ENCODE measurements at regions not wholly inside any gene's neighbourhood (a gene's known extent, or its start where the extent isn't known, plus 50 kb on each side); places are given as distances from the start of the nearest gene placed in this dataset.

DNA sequence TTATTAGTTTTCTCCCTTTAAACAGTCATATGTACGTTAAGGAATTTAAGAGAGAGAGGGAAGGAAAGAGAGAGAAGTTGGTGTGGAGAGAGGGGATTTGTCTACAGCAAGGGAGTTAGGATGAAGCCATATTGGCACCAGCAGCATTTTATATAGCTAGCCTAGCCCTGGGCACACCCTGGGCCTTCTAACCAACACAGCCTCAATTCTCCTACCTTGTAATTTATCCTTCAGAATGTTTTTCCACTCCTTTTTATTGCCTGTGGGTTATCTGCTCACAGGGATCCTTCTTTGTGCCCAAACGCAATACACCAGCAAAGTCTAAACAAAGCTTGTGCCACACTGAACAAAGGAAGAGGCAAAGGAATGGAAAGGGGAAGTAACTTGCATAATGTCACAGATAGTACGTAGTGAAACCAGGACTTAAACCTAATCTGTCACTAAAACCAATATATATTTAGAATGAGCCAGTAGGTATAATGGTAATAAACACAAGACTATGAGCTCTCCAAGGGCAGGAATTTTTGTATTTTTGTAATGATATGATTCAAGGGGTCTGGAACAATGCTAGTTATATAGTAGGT is 613.8 kb upstream of the TENM4 start:
- no peak for TF ChIP-seq HDGF (IDR thresholded peaks at IDR 0.05; ENCODE audit: borderline replicate concordance)
- TF ChIP-seq SP1 (IDR thresholded peaks at IDR 0.05), result no peak
- no peak for TF ChIP-seq FOXA1 (IDR thresholded peaks at IDR 0.05)
- TF ChIP-seq TARDBP (IDR thresholded peaks at IDR 0.05), result no peak
- TF ChIP-seq ELF4 (IDR thresholded peaks at IDR 0.05), result no peak
- no peak for TF ChIP-seq CTBP1 (IDR thresholded peaks at IDR 0.05; ENCODE audit: borderline replicate concordance)
- no peak for TF ChIP-seq NFRKB (IDR thresholded peaks at IDR 0.05)
- TF ChIP-seq FOXM1 (IDR thresholded peaks at IDR 0.05; ENCODE audit: borderline replicate concordance), result no peak
- TF ChIP-seq, protein P1, sequence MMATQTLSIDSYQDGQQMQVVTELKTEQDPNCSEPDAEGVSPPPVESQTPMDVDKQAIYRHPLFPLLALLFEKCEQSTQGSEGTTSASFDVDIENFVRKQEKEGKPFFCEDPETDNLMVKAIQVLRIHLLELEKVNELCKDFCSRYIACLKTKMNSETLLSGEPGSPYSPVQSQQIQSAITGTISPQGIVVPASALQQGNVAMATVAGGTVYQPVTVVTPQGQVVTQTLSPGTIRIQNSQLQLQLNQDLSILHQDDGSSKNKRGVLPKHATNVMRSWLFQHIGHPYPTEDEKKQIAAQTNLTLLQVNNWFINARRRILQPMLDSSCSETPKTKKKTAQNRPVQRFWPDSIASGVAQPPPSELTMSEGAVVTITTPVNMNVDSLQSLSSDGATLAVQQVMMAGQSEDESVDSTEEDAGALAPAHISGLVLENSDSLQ (IDR thresholded peaks at IDR 0.05), result no peak
- no peak for TF ChIP-seq SUZ12 (IDR thresholded peaks at IDR 0.05)
- TF ChIP-seq BHLHE40 (IDR thresholded peaks at IDR 0.05; ENCODE audit: borderline replicate concordance), result no peak
- TF ChIP-seq ARNT (IDR thresholded peaks at IDR 0.05), result no peak
- no peak for TF ChIP-seq ZNF384 (IDR thresholded peaks at IDR 0.05)
- TF ChIP-seq L3MBTL2 (conservative IDR thresholded peaks at IDR 0.05), result no peak
- TF ChIP-seq LEF1 (IDR thresholded peaks at IDR 0.05; ENCODE audit: borderline replicate concordance), result no peak
- ChIA-PET POLR2A (no interaction called here), CTCF (interaction anchor here (0.6 to 0.7 kb wide), 2 partner anchors 17 to 1631 kb away, joined by 3 to 9 read pairs; no protein-coding TSS in a partner anchor)
- no peak for DNase-seq (ENCODE audit: extremely low spot score)

GRCh38 chr11:80048513-80048912 is 607.7 kb upstream of the TENM4 start:
- TF ChIP-seq ZNF384 (IDR thresholded peaks at IDR 0.05) (no peak), BHLHE40 (IDR thresholded peaks at IDR 0.05; ENCODE audit: borderline replicate concordance) (no peak), ELF4 (IDR thresholded peaks at IDR 0.05) (no peak), SP1 (IDR thresholded peaks at IDR 0.05) (no peak), TARDBP (IDR thresholded peaks at IDR 0.05) (no peak), ARNT (IDR thresholded peaks at IDR 0.05) (no peak), SUZ12 (IDR thresholded peaks at IDR 0.05) (no peak), LEF1 (IDR thresholded peaks at IDR 0.05; ENCODE audit: borderline replicate concordance) (no peak), NFRKB (IDR thresholded peaks at IDR 0.05) (no peak), FOXM1 (IDR thresholded peaks at IDR 0.05; ENCODE audit: borderline replicate concordance) (no peak), L3MBTL2 (conservative IDR thresholded peaks at IDR 0.05) (no peak)
- TF ChIP-seq, protein P1 (IDR thresholded peaks at IDR 0.05), result no peak
- POLR2A ChIA-PET, result no interaction called here
- DNase-seq (ENCODE audit: extremely low spot score), result no peak
- CTCF ChIA-PET, result no interaction called here

DNA sequence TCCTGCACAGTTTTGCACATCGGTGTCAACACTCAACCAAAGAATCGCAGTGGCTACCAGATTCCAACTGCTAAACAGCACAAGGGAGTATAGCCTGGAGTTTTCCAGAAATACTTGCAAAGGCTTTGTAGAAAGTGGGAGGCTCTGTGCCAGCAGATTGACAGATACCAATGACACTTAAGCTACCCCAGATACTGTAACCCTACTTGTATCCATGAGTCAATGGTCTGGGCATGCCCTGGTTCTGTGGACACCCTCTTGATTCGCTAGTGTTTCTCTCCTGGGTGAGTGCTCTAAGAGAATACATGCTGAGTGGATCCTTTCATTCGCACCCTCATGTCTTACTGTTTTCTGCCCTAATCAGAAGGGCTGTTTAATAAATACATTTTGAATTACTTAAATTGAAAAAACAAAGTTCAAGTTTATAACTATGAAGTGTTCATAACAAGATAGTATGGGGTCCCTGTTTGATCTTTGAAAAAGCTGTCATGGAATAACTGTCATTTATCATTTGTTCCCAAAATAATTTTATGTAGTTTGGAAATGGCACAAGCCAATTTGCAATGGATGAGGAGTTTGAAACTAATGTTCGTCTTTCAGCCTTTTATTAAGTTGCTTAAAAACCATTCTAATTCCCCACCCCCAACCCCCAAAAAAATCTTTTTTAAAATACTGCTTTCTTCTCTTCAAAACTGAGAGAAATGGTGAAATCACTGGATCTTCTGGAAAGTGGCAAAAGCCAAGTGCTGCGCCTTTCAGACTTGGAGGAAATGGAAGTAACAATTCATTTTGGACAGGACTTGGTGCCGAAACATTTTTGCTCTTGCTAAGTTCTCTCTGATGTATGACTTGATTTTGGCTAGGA is 600.5 kb upstream of the TENM4 start:
- ChIA-PET POLR2A (interaction anchor here (0.6 kb wide), 1 partner anchor 33 kb away, joined by 3 read pairs; no protein-coding TSS in a partner anchor), CTCF (no interaction called here)
- TF ChIP-seq FOXA1 (IDR thresholded peaks at IDR 0.05) (no peak), NFRKB (IDR thresholded peaks at IDR 0.05) (no peak), TARDBP (IDR thresholded peaks at IDR 0.05) (no peak), SUZ12 (IDR thresholded peaks at IDR 0.05) (no peak), CTBP1 (IDR thresholded peaks at IDR 0.05; ENCODE audit: borderline replicate concordance) (no peak), ZNF384 (IDR thresholded peaks at IDR 0.05) (no peak), ARNT (IDR thresholded peaks at IDR 0.05) (no peak), SP1 (IDR thresholded peaks at IDR 0.05) (no peak), LEF1 (IDR thresholded peaks at IDR 0.05; ENCODE audit: borderline replicate concordance) (no peak), ELF4 (IDR thresholded peaks at IDR 0.05) (no peak), FOXM1 (IDR thresholded peaks at IDR 0.05; ENCODE audit: borderline replicate concordance) (no peak), BHLHE40 (IDR thresholded peaks at IDR 0.05; ENCODE audit: borderline replicate concordance) (no peak), HDGF (IDR thresholded peaks at IDR 0.05; ENCODE audit: borderline replicate concordance) (no peak), L3MBTL2 (conservative IDR thresholded peaks at IDR 0.05) (no peak)
- TF ChIP-seq, protein P1 (IDR thresholded peaks at IDR 0.05), result no peak
- no peak for DNase-seq (ENCODE audit: extremely low spot score)

- DNase-seq (ENCODE audit: extremely low spot score), result no peak
- ChIA-PET CTCF (no interaction called here), POLR2A (no interaction called here)
- TF ChIP-seq L3MBTL2 (conservative IDR thresholded peaks at IDR 0.05) (no peak), ZNF384 (IDR thresholded peaks at IDR 0.05) (no peak), ARNT (IDR thresholded peaks at IDR 0.05) (no peak), NFRKB (IDR thresholded peaks at IDR 0.05) (no peak), FOXA1 (IDR thresholded peaks at IDR 0.05) (no peak), BHLHE40 (IDR thresholded peaks at IDR 0.05; ENCODE audit: borderline replicate concordance) (no peak), FOXK2 (IDR thresholded peaks at IDR 0.05) (no peak), CTBP1 (IDR thresholded peaks at IDR 0.05; ENCODE audit: borderline replicate concordance) (no peak), SP1 (IDR thresholded peaks at IDR 0.05) (no peak), FOXM1 (IDR thresholded peaks at IDR 0.05; ENCODE audit: borderline replicate concordance) (no peak), HDGF (IDR thresholded peaks at IDR 0.05; ENCODE audit: borderline replicate concordance) (no peak), LEF1 (IDR thresholded peaks at IDR 0.05; ENCODE audit: borderline replicate concordance) (no peak), TARDBP (IDR thresholded peaks at IDR 0.05) (no peak), ELF4 (IDR thresholded peaks at IDR 0.05) (no peak), SUZ12 (IDR thresholded peaks at IDR 0.05) (no peak)
- TF ChIP-seq, protein P1 (IDR thresholded peaks at IDR 0.05), result no peak
Observed at GRCh38 chr11:80034801-80035200, 594.0 kb upstream of the TENM4 start.
